ENCODE measurements at regions not wholly inside any gene's neighbourhood (a gene's known extent, or its start where the extent isn't known, plus 50 kb on each side); places are given as distances from the start of the nearest gene placed in this dataset.

- no peak overlapping the region for H3K4me3 Mint-ChIP-seq (ENCODE audit: unreplicated experiment)
- TF ChIP-seq CTCF (IDR thresholded peaks at IDR 0.05; ENCODE audit: unreplicated experiment) = no peak
- POLR2A ChIA-PET = no interaction called here
- H3K27me3 Mint-ChIP-seq (ENCODE audit: insufficient read depth, unreplicated experiment) = no peaks in the 10 kb centered on the region
- no peak overlapping the region for H3K27ac Mint-ChIP-seq (ENCODE audit: low read depth, unreplicated experiment)
- intact Hi-C loops (cut with micrococcal nuclease) = no loop called here
- peaks cover 7% of the 10 kb centered on the region for H3K4me1 Mint-ChIP-seq (ENCODE audit: insufficient read depth, unreplicated experiment)
- DNase-seq (ENCODE audit: unreplicated experiment) = no peak
- no TSS peak for BruUV-seq (replicated peaks)
- no peaks in the 10 kb centered on the region for H3K9me3 Mint-ChIP-seq (ENCODE audit: unreplicated experiment)
- no peaks in the 10 kb centered on the region for H3K36me3 Mint-ChIP-seq (ENCODE audit: insufficient read depth, unreplicated experiment)
- CTCF ChIA-PET = interaction anchor here (0.7 kb wide), 1 partner anchor 533 kb away, joined by 3 read pairs; no protein-coding TSS in a partner anchor
Measured at GRCh38 chr14:85319101-85319500, 210.8 kb upstream of the FLRT2 start.

- Mint-ChIP-seq H3K4me1 (ENCODE audit: insufficient read depth, unreplicated experiment) (peaks cover 7% of the 10 kb centered on the region), H3K36me3 (ENCODE audit: insufficient read depth, unreplicated experiment) (no peaks in the 10 kb centered on the region), H3K27me3 (ENCODE audit: insufficient read depth, unreplicated experiment) (no peaks in the 10 kb centered on the region), H3K27ac (ENCODE audit: low read depth, unreplicated experiment) (no peak overlapping the region), H3K4me3 (ENCODE audit: unreplicated experiment) (no peak overlapping the region), H3K9me3 (ENCODE audit: unreplicated experiment) (no peaks in the 10 kb centered on the region)
- ChIA-PET POLR2A (no interaction called here), CTCF (interaction anchor here (0.5 to 1.5 kb wide), 4 partner anchors 35 to 627 kb away, joined by 3 read pairs; no protein-coding TSS in a partner anchor)
- DNase-seq (ENCODE audit: unreplicated experiment) = peak; percentile 43
- no peak for TF ChIP-seq CTCF (IDR thresholded peaks at IDR 0.05; ENCODE audit: unreplicated experiment)
- intact Hi-C loops (cut with micrococcal nuclease) = no loop called here
- no TSS peak for BruUV-seq (replicated peaks)
Measured at GRCh38 chr14:85319998-85320630, 209.8 kb upstream of the FLRT2 start.

GRCh38 chr14:85325134-85326017 lies 204.6 kb upstream of the FLRT2 start:
- CTCF ChIA-PET = interaction anchor here (0.7 kb wide), 1 partner anchor 347 kb away, joined by 3 read pairs; no protein-coding TSS in a partner anchor
- Mint-ChIP-seq H3K27ac (ENCODE audit: low read depth, unreplicated experiment) (no peak overlapping the region), H3K27me3 (ENCODE audit: insufficient read depth, unreplicated experiment) (no peaks in the 10 kb centered on the region), H3K4me3 (ENCODE audit: unreplicated experiment) (no peak overlapping the region), H3K36me3 (ENCODE audit: insufficient read depth, unreplicated experiment) (no peaks in the 10 kb centered on the region), H3K9me3 (ENCODE audit: unreplicated experiment) (no peaks in the 10 kb centered on the region), H3K4me1 (ENCODE audit: insufficient read depth, unreplicated experiment) (no peaks in the 10 kb centered on the region)
- TF ChIP-seq CTCF (IDR thresholded peaks at IDR 0.05; ENCODE audit: unreplicated experiment) = no peak
- intact Hi-C loops (cut with micrococcal nuclease) = loop anchor here (5.0 kb wide), 1 partner anchor 192 kb away; no protein-coding TSS in a partner anchor
- DNase-seq (ENCODE audit: unreplicated experiment) = no peak
- POLR2A ChIA-PET = interaction anchor here (1.5 kb wide), 1 partner anchor 92 kb away, joined by 3 read pairs; no protein-coding TSS in a partner anchor
- no TSS peak for BruUV-seq (replicated peaks)

- H3K9me3 Mint-ChIP-seq (ENCODE audit: unreplicated experiment) = no peaks in the 10 kb centered on the region
- CTCF ChIA-PET = interaction anchor here (1.5 kb wide), 1 partner anchor 113 kb away, joined by 3 read pairs; no protein-coding TSS in a partner anchor
- no peak for TF ChIP-seq CTCF (IDR thresholded peaks at IDR 0.05; ENCODE audit: unreplicated experiment)
- no peak overlapping the region for H3K4me3 Mint-ChIP-seq (ENCODE audit: unreplicated experiment)
- H3K36me3 Mint-ChIP-seq (ENCODE audit: insufficient read depth, unreplicated experiment) = no peaks in the 10 kb centered on the region
- no peak overlapping the region for H3K27ac Mint-ChIP-seq (ENCODE audit: low read depth, unreplicated experiment)
- DNase-seq (ENCODE audit: unreplicated experiment) = no peak
- BruUV-seq (replicated peaks) = no TSS peak
- H3K4me1 Mint-ChIP-seq (ENCODE audit: insufficient read depth, unreplicated experiment) = no peaks in the 10 kb centered on the region
- intact Hi-C loops (cut with micrococcal nuclease) = no loop called here
- H3K27me3 Mint-ChIP-seq (ENCODE audit: insufficient read depth, unreplicated experiment) = no peaks in the 10 kb centered on the region
- POLR2A ChIA-PET = no interaction called here
Measured at GRCh38 chr14:85332401-85332800, 197.5 kb upstream of the FLRT2 start.
